Endothelial cell of umbilical vein (primary cell): ENCODE measurements at regions not wholly inside any gene's neighbourhood (a gene's known extent, or its start where the extent isn't known, plus 50 kb on each side); places are given as distances from the start of the nearest gene placed in this dataset.

ENCODE experiments used
- EZH2 ChIP-seq: IDR thresholded peaks from 2 replicates; pipeline ENCODE4 v1.6.1; 2012; ENCODE audit warnings: borderline replicate concordance, low read depth, mild to moderate bottlenecking, moderate library complexity, low read length, inconsistent platforms; ENCODE audit not compliant: severe bottlenecking
- FOS ChIP-seq: IDR thresholded peaks from 2 replicates; pipeline ENCODE4 v1.6.1; 2011; ENCODE audit warnings: mild to moderate bottlenecking, low read length, moderate library complexity, borderline replicate concordance; ENCODE audit not compliant: insufficient read depth
- GATA2 ChIP-seq: IDR thresholded peaks from 2 replicates; pipeline ENCODE4 v1.7.0; 2011; ENCODE audit warnings: low read depth, mild to moderate bottlenecking, moderate library complexity, mixed read lengths, low read length; ENCODE audit not compliant: insufficient read length, insufficient read depth
- JUN ChIP-seq: IDR thresholded peaks from 2 replicates; pipeline ENCODE4 v1.6.1; 2011; ENCODE audit warnings: borderline replicate concordance, low read depth; ENCODE audit not compliant: insufficient read length, insufficient read depth
- MYC ChIP-seq: IDR thresholded peaks from one replicate; pipeline ENCODE4 v1.6.1; 2011; ENCODE audit warnings: mild to moderate bottlenecking, low read depth, low read length
- POLR2A ChIP-seq: IDR thresholded peaks from 2 replicates; pipeline ENCODE4 v1.6.1; 2012; ENCODE audit warnings: low read depth, mild to moderate bottlenecking, control low read depth, low read length
- POLR2AphosphoS5 ChIP-seq: IDR thresholded peaks from 2 replicates; pipeline ENCODE4 v1.6.1; 2012; ENCODE audit warnings: low read depth, mild to moderate bottlenecking, control low read depth, low read length, moderate library complexity; ENCODE audit not compliant: insufficient read depth
- TF ChIP-seq, protein P1 (sequence below), 2 donors: IDR thresholded peaks; 1 replicate in 1 of 2; 2 replicates in 1 of 2; pipeline ENCODE4 v1.5.1; 2011; ENCODE audit warnings: low read length in 2 of 2, mild to moderate bottlenecking in 2 of 2, moderate library complexity in 2 of 2, control low read depth in 1 of 2, inconsistent platforms in 1 of 2, low read depth in 1 of 2; ENCODE audit not compliant: insufficient read depth in 1 of 2; ENCODE audit errors: extremely low read depth in 1 of 2
- TF ChIP-seq, protein P2 (sequence below): IDR thresholded peaks from 2 replicates; pipeline ENCODE4 v1.6.1; 2011; ENCODE audit not compliant: insufficient read depth, insufficient read length

DNA sequence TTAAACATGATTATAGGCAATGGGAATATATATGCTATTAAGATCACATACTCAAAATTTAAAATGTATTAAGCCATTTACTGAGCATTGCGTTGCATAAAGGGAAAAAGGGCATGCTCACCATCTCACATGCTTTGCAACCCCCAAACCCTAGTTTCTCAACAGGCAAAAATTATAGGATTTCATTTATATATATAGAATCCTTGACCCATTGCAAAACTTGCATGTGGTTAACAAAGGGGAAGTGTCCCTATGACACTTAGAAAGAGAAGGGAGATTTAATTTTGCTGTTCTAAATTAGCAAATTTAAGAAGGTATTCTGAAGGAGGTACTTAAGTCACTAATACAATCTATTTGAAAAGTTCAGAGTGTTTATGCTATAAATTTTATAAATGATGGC is 837.8 kb downstream of the DIPK2A start:
- TF ChIP-seq, protein P1, sequence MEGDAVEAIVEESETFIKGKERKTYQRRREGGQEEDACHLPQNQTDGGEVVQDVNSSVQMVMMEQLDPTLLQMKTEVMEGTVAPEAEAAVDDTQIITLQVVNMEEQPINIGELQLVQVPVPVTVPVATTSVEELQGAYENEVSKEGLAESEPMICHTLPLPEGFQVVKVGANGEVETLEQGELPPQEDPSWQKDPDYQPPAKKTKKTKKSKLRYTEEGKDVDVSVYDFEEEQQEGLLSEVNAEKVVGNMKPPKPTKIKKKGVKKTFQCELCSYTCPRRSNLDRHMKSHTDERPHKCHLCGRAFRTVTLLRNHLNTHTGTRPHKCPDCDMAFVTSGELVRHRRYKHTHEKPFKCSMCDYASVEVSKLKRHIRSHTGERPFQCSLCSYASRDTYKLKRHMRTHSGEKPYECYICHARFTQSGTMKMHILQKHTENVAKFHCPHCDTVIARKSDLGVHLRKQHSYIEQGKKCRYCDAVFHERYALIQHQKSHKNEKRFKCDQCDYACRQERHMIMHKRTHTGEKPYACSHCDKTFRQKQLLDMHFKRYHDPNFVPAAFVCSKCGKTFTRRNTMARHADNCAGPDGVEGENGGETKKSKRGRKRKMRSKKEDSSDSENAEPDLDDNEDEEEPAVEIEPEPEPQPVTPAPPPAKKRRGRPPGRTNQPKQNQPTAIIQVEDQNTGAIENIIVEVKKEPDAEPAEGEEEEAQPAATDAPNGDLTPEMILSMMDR (IDR thresholded peaks at IDR 0.05; ENCODE audit: extremely low read depth in 1 of 2, insufficient read depth in 1 of 2, low read depth in 1 of 2, low read length in 2 of 2): no peak
- no peak for TF ChIP-seq POLR2A
- TF ChIP-seq, protein P2, sequence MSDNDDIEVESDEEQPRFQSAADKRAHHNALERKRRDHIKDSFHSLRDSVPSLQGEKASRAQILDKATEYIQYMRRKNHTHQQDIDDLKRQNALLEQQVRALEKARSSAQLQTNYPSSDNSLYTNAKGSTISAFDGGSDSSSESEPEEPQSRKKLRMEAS: no peak
- TF ChIP-seq POLR2AphosphoS5: no peak
- TF ChIP-seq EZH2: no peak
- no peak for TF ChIP-seq JUN
- no peak for TF ChIP-seq GATA2
- no peak for TF ChIP-seq FOS
- TF ChIP-seq MYC: no peak
